GM12864 (cell line): ENCODE measurements at regions not wholly inside any gene's neighbourhood (a gene's known extent, or its start where the extent isn't known, plus 50 kb on each side); places are given as distances from the start of the nearest gene placed in this dataset.
"Not testable (repeated sequence)": the region's sequence is repeated elsewhere in the genome, so short reads cannot be mapped to it uniquely, and the experiment has no call there.

ENCODE experiments used
- DNase-seq: peaks from one replicate; pipeline ENCODE4 v3.0.0-alpha.2; 2011; ENCODE audit warnings: low read depth
- H3K4me3 ChIP-seq: 2 replicates; pipeline ENCODE4 v1.5.1; 2011; ENCODE audit warnings: mild to moderate bottlenecking, low read depth, low read length, control low read depth
- CTCF ChIP-seq: IDR thresholded peaks from 2 replicates; pipeline ENCODE4 v1.5.1; 2011; ENCODE audit warnings: low read depth, mild to moderate bottlenecking, moderate library complexity, low read length, control low read depth, inconsistent platforms; ENCODE audit errors: missing control alignments

- TF ChIP-seq CTCF, result no peak
- DNase-seq, result no peak
- H3K4me3 ChIP-seq, result no peak overlapping the region
Observed at GRCh38 chr1:80310703-80311245, 1304.2 kb upstream of the ADGRL4 start.

- no peak overlapping the region for H3K4me3 ChIP-seq
- no peak for DNase-seq
- no peak for TF ChIP-seq CTCF
Observed at GRCh38 chr1:80305466-80305865, 1298.9 kb upstream of the ADGRL4 start.

GRCh38 chr1:80293818-80294217 is 1287.3 kb upstream of the ADGRL4 start:
- no peak for DNase-seq
- no peak for TF ChIP-seq CTCF
- H3K4me3 ChIP-seq, result no peak overlapping the region

- not testable (repeated sequence) for DNase-seq, H3K4me3 ChIP-seq
Observed at GRCh38 chr1:80288750-80289149, 1282.2 kb upstream of the ADGRL4 start.

- H3K4me3 ChIP-seq, result no peak overlapping the region
- no peak for DNase-seq
- no peak for TF ChIP-seq CTCF
Observed at GRCh38 chr1:80282536-80282935, 1276.0 kb upstream of the ADGRL4 start.

- no peak overlapping the region for H3K4me3 ChIP-seq
- no peak for DNase-seq
- no peak for TF ChIP-seq CTCF
Observed at GRCh38 chr1:80278936-80279335, 1272.4 kb upstream of the ADGRL4 start.

- H3K4me3 ChIP-seq, result no peak overlapping the region
- no peak for TF ChIP-seq CTCF
- DNase-seq, result no peak
Observed at GRCh38 chr1:80274256-80274655, 1267.7 kb upstream of the ADGRL4 start.
